HFFc6 (cell line): ENCODE measurements at regions not wholly inside any gene's neighbourhood (a gene's known extent, or its start where the extent isn't known, plus 50 kb on each side); places are given as distances from the start of the nearest gene placed in this dataset.

Source experiments
- DNase-seq: peaks from one replicate; pipeline ENCODE4 v3.0.0-alpha.2; 2018
- H3K27ac Mint-ChIP-seq: 2 replicates; pipeline ENCODE4 v1.8.0; 2020; ENCODE audit warnings: mild to moderate bottlenecking, mixed read lengths
- H3K27me3 Mint-ChIP-seq: 2 replicates; pipeline ENCODE4 v1.8.0; 2021; ENCODE audit warnings: mild to moderate bottlenecking, moderate library complexity, mixed read lengths; ENCODE audit not compliant: insufficient read depth
- H3K36me3 Mint-ChIP-seq: 2 replicates; pipeline ENCODE4 v1.8.0; 2021; ENCODE audit warnings: low read depth, mixed read lengths
- H3K4me1 Mint-ChIP-seq: 2 replicates; pipeline ENCODE4 v1.8.0; 2020; ENCODE audit warnings: low read depth, mixed read lengths
- H3K4me3 Mint-ChIP-seq: 2 replicates; pipeline ENCODE4 v1.8.0; 2020; ENCODE audit warnings: mild to moderate bottlenecking, moderate library complexity, mixed read lengths
- H3K9me3 Mint-ChIP-seq: 2 replicates; pipeline ENCODE4 v1.8.0; 2020; ENCODE audit warnings: mild to moderate bottlenecking, mixed read lengths
- CTCF ChIP-seq: fragments of 200-600 bp; sonication (generic); IDR thresholded peaks from 2 replicates; pipeline ENCODE4 v1.5.0; 2021; ENCODE audit warnings: antibody characterized with exemption, mild to moderate bottlenecking

GRCh38 chr2:22189893-22190480 is 1066.2 kb downstream of the TDRD15 start:
- Mint-ChIP-seq H3K9me3 (peaks cover 46% of the 10 kb centered on the region), H3K36me3 (no peaks in the 10 kb centered on the region), H3K27ac (no peak overlapping the region), H3K4me3 (no peak overlapping the region), H3K4me1 (no peaks in the 10 kb centered on the region), H3K27me3 (no peaks in the 10 kb centered on the region)
- DNase-seq = no peak
- TF ChIP-seq CTCF = no peak

GRCh38 chr2:22194218-22194617 is 1070.5 kb downstream of the TDRD15 start:
- Mint-ChIP-seq H3K4me3 (no peak overlapping the region), H3K4me1 (no peaks in the 10 kb centered on the region), H3K27ac (no peak overlapping the region), H3K36me3 (no peaks in the 10 kb centered on the region), H3K9me3 (peaks cover 23% of the 10 kb centered on the region), H3K27me3 (no peaks in the 10 kb centered on the region)
- DNase-seq = no peak
- no peak for TF ChIP-seq CTCF

- H3K4me3 Mint-ChIP-seq = no peak overlapping the region
- no peak for DNase-seq
- H3K27ac Mint-ChIP-seq = no peak overlapping the region
- TF ChIP-seq CTCF = no peak
- H3K4me1 Mint-ChIP-seq = no peaks in the 10 kb centered on the region
- H3K9me3 Mint-ChIP-seq = peaks cover 24% of the 10 kb centered on the region
- no peaks in the 10 kb centered on the region for H3K36me3 Mint-ChIP-seq
- H3K27me3 Mint-ChIP-seq = no peaks in the 10 kb centered on the region
Observed at GRCh38 chr2:22196806-22197205, 1073.0 kb downstream of the TDRD15 start.

GRCh38 chr2:22198381-22199283 is 1074.9 kb downstream of the TDRD15 start:
- Mint-ChIP-seq H3K4me3 (no peak overlapping the region), H3K9me3 (peaks cover 26% of the 10 kb centered on the region), H3K27me3 (no peaks in the 10 kb centered on the region), H3K27ac (no peak overlapping the region), H3K36me3 (no peaks in the 10 kb centered on the region), H3K4me1 (no peaks in the 10 kb centered on the region)
- no peak for TF ChIP-seq CTCF
- DNase-seq = no peak

- no peak for DNase-seq
- Mint-ChIP-seq H3K27me3 (no peaks in the 10 kb centered on the region), H3K36me3 (no peaks in the 10 kb centered on the region), H3K4me3 (no peak overlapping the region), H3K27ac (no peak overlapping the region), H3K9me3 (peaks cover 23% of the 10 kb centered on the region), H3K4me1 (no peaks in the 10 kb centered on the region)
- no peak for TF ChIP-seq CTCF
Observed at GRCh38 chr2:22199994-22200393, 1076.2 kb downstream of the TDRD15 start.
